Panc1 (cell line): ENCODE measurements at regions not wholly inside any gene's neighbourhood (a gene's known extent, or its start where the extent isn't known, plus 50 kb on each side); places are given as distances from the start of the nearest gene placed in this dataset.

Experiments
- ATAC-seq: fragments of 200-7000 bp; cut with Tn5 transposase; 2 replicates; pipeline ENCODE4 v1.9.1; 2020; ENCODE audit warnings: mild to moderate bottlenecking, moderate library complexity
- BruUV-seq: library from RNA; stranded (reverse); fragments of 400-500 nt; replicated peaks from 2 replicates; lab custom pipeline; 2021; lab: Mats Ljungman, UMichigan
- CTCF ChIA-PET: fragments of 300-600 bp; sonication (Branson Sonifier 250); formaldehyde crosslinking; loops from one replicate; lab custom pipeline; 2022; ENCODE audit warnings: antibody characterized with exemption; lab: Charles Lee
- POLR2A ChIA-PET: fragments of 300-600 bp; sonication (Branson Sonifier 250); formaldehyde crosslinking; loops from one replicate; lab custom pipeline; 2022; ENCODE audit warnings: antibody characterized with exemption; lab: Charles Lee
- DNase-seq: peaks from one replicate; pipeline ENCODE4 v3.0.0-alpha.2; 2010; ENCODE audit warnings: low read depth, low spot score
- H3K27ac ChIP-seq: 2 replicates; pipeline ENCODE4 v1.5.1; 2011; ENCODE audit warnings: mild to moderate bottlenecking, low read length, inconsistent platforms
- H3K27me3 ChIP-seq: fragments of 200-500 bp; sonication (Bioruptor generic); 2 replicates; pipeline ENCODE4 v1.6.0; 2014; ENCODE audit warnings: low read length, inconsistent platforms; ENCODE audit not compliant: control insufficient read depth, insufficient read depth
- H3K36me3 ChIP-seq: fragments of 200-500 bp; sonication (Bioruptor generic); 2 replicates; pipeline ENCODE4 v1.5.1; 2014; ENCODE audit warnings: inconsistent platforms, mild to moderate bottlenecking, low read length, moderate library complexity; ENCODE audit not compliant: control insufficient read depth, insufficient read depth
- H3K4me1 ChIP-seq: 2 replicates; pipeline ENCODE4 v1.5.1; 2011; ENCODE audit warnings: inconsistent platforms, mild to moderate bottlenecking, low read length, moderate library complexity; ENCODE audit not compliant: control insufficient read depth, insufficient read depth
- H3K4me3 ChIP-seq, 2 experiments: 2 replicates each; pipeline ENCODE4 v1.5.1; 2011 to 2012; ENCODE audit warnings: low read depth in 2 of 2, low read length in 2 of 2, mild to moderate bottlenecking in 2 of 2, inconsistent platforms in 1 of 2, moderate library complexity in 1 of 2
- H3K9me3 ChIP-seq: fragments of 200-500 bp; sonication (Bioruptor generic); 2 replicates; pipeline ENCODE4 v1.5.1; 2014; ENCODE audit warnings: low read depth, mild to moderate bottlenecking, inconsistent platforms, low read length, moderate library complexity; ENCODE audit not compliant: control insufficient read depth, insufficient read depth
- CTCF ChIP-seq: fragments of 450-650 bp; IDR thresholded peaks from 2 replicates; pipeline ENCODE4 v1.5.1; 2017; ENCODE audit warnings: mild to moderate bottlenecking
- POLR2AphosphoS5 ChIP-seq: IDR thresholded peaks from 2 replicates; pipeline ENCODE4 v1.6.1; 2012; ENCODE audit warnings: mild to moderate bottlenecking, low read depth, low read length, moderate library complexity
- REST ChIP-seq, 2 experiments: IDR thresholded peaks; 2 replicates each; pipeline ENCODE4 v1.6.1; 2011 to 2012; ENCODE audit warnings: low read depth in 2 of 2, control low read depth in 1 of 2, low read length in 1 of 2, mild to moderate bottlenecking in 1 of 2, moderate library complexity in 1 of 2; ENCODE audit not compliant: insufficient read depth in 1 of 2
- SIN3A ChIP-seq: IDR thresholded peaks from 2 replicates; pipeline ENCODE4 v1.6.1; 2012; ENCODE audit warnings: low read depth, mild to moderate bottlenecking, low read length, moderate library complexity, borderline replicate concordance; ENCODE audit not compliant: insufficient read depth
- TCF7L2 ChIP-seq: IDR thresholded peaks from 2 replicates; pipeline ENCODE4 v1.6.1; 2011; ENCODE audit warnings: mild to moderate bottlenecking, low read depth, low read length, inconsistent platforms
- in situ Hi-C: cut with HindIII; loops from 2 replicates; pipeline ENCODE4 v1.10.0; 2016; ENCODE audit warnings: low sequenced_read_pairs, low pct_unique_long_range_greater_than_20kb
- intact Hi-C: fragments of 100-400 bp; cut with micrococcal nuclease; formaldehyde crosslinking; loops from one replicate; pipeline ENCODE4 v1.10.0; 2022; ENCODE audit not compliant: unreplicated experiment

- Histone ChIP-seq H3K27ac (peak overlapping the region; percentile 41; the same call in 1 of the 2 replicates), H3K36me3 (no peaks in the 10 kb centered on the region), H3K4me3 (no peak overlapping the region), H3K4me1 (peaks cover 12% of the 10 kb centered on the region; the same call in 1 of the 2 replicates), H3K27me3 (no peaks in the 10 kb centered on the region), H3K9me3 (no peaks in the 10 kb centered on the region)
- no TSS peak for BruUV-seq
- CTCF ChIA-PET = no interaction called here
- TF ChIP-seq CTCF (no peak), TCF7L2 (peak; percentile 41; the same call in 1 of the 2 replicates), REST (IDR thresholded peaks at IDR 0.05; ENCODE audit: insufficient read depth in 1 of 2, low read depth in 2 of 2, low read length in 1 of 2) (no peak), SIN3A (no peak), POLR2AphosphoS5 (no peak)
- in situ Hi-C loops = no loop called here
- ATAC-seq (peak; percentile 70), DNase-seq (no peak)
- intact Hi-C loops = no loop called here
- POLR2A ChIA-PET = no interaction called here
Observed at GRCh38 chr3:177499779-177500423, 302.6 kb upstream of the TBL1XR1 start.

GRCh38 chr3:177510693-177511216 is 313.5 kb upstream of the TBL1XR1 start:
- H3K27ac ChIP-seq = peak overlapping the region; percentile 10; the same call in 1 of the 2 replicates
- in situ Hi-C loops (no loop called here), intact Hi-C loops (loop anchor here (10.0 kb wide), 1 partner anchor 874 kb away; no protein-coding TSS in a partner anchor)
- DNase-seq (no peak), ATAC-seq (no peak)
- ChIA-PET POLR2A (interaction anchor here (0.6 kb wide), 1 partner anchor 290 kb away, joined by 3 read pairs; no protein-coding TSS in a partner anchor), CTCF (no interaction called here)
- no peaks in the 10 kb centered on the region for H3K36me3 ChIP-seq
- no peak overlapping the region for H3K4me3 ChIP-seq
- TF ChIP-seq POLR2AphosphoS5 (no peak), SIN3A (no peak)
- peaks cover 3% of the 10 kb centered on the region for H3K4me1 ChIP-seq
- H3K9me3 ChIP-seq = no peaks in the 10 kb centered on the region
- H3K27me3 ChIP-seq = no peaks in the 10 kb centered on the region
- no TSS peak for BruUV-seq
